Muscle of leg (tissue), 3 donors: ENCODE measurements at regions not wholly inside any gene's neighbourhood (a gene's known extent, or its start where the extent isn't known, plus 50 kb on each side); places are given as distances from the start of the nearest gene placed in this dataset.
A peak's percentile ranks its signal among the peaks of the same experiment; 100 is the strongest.

ENCODE experiments used
- DNase-seq: peaks from one replicate; pipeline ENCODE4 v3.0.0; 2013
- H3K27ac ChIP-seq: one replicate; pipeline ENCODE4 v1.5.1; 2013; ENCODE audit warnings: mild to moderate bottlenecking, low read length, control low read depth
- H3K27me3 ChIP-seq: one replicate; pipeline ENCODE4 v1.6.1; 2013; ENCODE audit warnings: low read length; ENCODE audit not compliant: control insufficient read depth, insufficient read depth
- H3K36me3 ChIP-seq: one replicate; pipeline ENCODE4 v1.6.1; 2013; ENCODE audit warnings: low read length; ENCODE audit not compliant: control insufficient read depth, insufficient read depth
- H3K4me1 ChIP-seq: one replicate; pipeline ENCODE4 v1.6.1; 2013; ENCODE audit warnings: low read length; ENCODE audit not compliant: control insufficient read depth, insufficient read depth
- H3K4me3 ChIP-seq: one replicate; pipeline ENCODE4 v1.5.1; 2013; ENCODE audit warnings: low read length, control low read depth
- H3K9me3 ChIP-seq: replicated peaks from 2 replicates; pipeline ENCODE4 v1.6.1; 2013; ENCODE audit warnings: low read depth, low read length; ENCODE audit not compliant: control insufficient read depth
- WGBS: methylation state at CpG from one replicate; pipeline ENCODE4 v1.1.5; 2013; ENCODE audit warnings: missing lambda C conversion rate; ENCODE audit not compliant: insufficient coverage; 5-methylcytosine and 5-hydroxymethylcytosine counted together

DNA sequence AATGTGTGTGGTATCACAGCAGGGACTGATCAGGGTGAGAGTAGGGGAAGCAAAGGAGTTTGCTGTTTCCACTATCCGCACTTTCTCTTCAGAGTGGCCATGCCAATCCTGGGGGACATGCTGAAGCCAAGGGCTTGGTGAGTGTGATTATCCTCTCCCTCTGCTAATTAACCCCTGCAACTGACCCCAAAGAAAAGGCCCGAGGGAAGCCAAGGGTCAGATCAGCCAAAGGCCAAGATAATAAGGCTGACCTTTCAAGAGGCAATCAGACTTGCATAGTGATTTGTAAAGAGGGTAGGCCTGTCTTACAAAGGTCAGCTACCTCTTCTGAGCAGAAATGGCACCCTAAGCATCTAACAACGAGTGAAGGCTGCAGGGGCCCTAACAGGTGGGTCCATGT is 420.5 kb upstream of the CPEB2 start:
- Histone ChIP-seq H3K9me3 (no peaks in the 10 kb centered on the region), H3K4me3 (no peak overlapping the region), H3K27me3 (no peaks in the 10 kb centered on the region), H3K4me1 (no peaks in the 10 kb centered on the region), H3K36me3 (no peaks in the 10 kb centered on the region), H3K27ac (no peak overlapping the region)
- no peak for DNase-seq
- 10% methylated on average over 2 of the region's 3 CpGs for WGBS

DNA sequence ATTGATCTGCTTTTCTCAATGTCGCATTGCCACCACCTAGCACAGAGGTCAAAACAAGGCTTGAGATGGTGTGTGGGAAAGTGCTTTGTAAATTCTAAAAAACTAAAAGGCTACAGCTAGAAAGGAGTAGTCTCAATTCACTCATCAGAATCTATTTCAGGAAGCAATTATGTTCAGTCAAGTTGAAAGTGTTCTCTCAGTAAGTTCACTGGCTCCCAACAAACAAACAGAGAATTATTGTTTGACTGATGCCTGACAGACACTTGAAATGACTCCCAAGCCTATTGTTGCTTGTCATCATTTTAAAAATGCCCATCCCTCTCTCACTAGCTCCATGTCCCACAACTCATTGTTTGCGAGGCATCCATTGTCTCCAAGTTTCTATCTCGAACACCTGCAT is 419.6 kb upstream of the CPEB2 start:
- 100% methylated on average over 1 of the region's 3 CpGs for WGBS
- Histone ChIP-seq H3K36me3 (no peaks in the 10 kb centered on the region), H3K27me3 (no peaks in the 10 kb centered on the region)

DNA sequence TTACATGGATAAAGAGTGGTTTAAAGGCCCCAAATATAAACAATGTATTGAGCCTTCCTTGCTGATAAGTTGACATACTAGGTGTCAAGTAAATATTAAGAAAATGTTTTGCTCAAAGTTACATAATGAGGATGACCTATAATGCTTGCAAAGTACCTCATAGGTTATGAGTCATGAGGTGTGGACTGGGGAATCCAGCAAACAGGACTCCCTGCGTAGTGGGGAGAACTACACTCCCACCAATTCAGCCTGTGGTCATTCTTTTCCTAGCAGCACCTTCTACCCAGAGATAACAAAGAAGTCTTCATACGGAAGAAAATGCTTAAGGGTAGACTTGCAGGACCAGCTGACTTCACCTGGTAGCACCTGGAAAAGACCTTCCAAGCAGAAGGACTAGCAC is 418.9 kb upstream of the CPEB2 start:
- Histone ChIP-seq H3K9me3 (no peaks in the 10 kb centered on the region), H3K27me3 (no peaks in the 10 kb centered on the region), H3K36me3 (no peaks in the 10 kb centered on the region), H3K27ac (no peak overlapping the region), H3K4me1 (no peaks in the 10 kb centered on the region), H3K4me3 (no peak overlapping the region)
- DNase-seq, result no peak
- 91% methylated on average over 1 of the region's 2 CpGs for WGBS

More for the DNA sequence above, 419.6 kb upstream of the CPEB2 start:
- Histone ChIP-seq H3K4me1 (no peaks in the 10 kb centered on the region), H3K27ac (no peak overlapping the region), H3K4me3 (no peak overlapping the region), H3K9me3 (no peaks in the 10 kb centered on the region)
- no peak for DNase-seq

DNA sequence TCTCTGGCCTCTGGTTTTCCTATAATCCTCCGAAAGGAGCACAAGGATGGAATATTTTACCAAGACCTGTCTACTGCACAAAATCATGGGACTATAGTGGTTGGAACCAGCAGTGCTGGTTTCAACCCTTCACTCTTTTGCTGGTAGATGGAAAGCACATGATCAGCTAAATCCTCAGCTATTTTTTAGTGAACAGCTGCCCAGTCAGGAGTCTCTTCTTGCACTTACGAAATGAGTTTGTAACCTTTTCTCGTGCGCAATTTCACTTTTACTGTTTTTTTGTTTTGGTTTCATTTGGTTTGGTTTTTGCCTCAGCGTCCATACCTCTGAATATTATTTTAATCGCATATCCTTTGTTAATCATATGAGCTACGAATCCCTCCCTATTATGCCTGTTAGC is 418.5 kb upstream of the CPEB2 start:
- Histone ChIP-seq H3K27me3 (no peaks in the 10 kb centered on the region), H3K4me3 (no peak overlapping the region), H3K36me3 (no peaks in the 10 kb centered on the region), H3K4me1 (no peaks in the 10 kb centered on the region), H3K9me3 (no peaks in the 10 kb centered on the region), H3K27ac (no peak overlapping the region)
- DNase-seq, result no peak
- 83% methylated on average over 3 of the region's 7 CpGs for WGBS

DNA sequence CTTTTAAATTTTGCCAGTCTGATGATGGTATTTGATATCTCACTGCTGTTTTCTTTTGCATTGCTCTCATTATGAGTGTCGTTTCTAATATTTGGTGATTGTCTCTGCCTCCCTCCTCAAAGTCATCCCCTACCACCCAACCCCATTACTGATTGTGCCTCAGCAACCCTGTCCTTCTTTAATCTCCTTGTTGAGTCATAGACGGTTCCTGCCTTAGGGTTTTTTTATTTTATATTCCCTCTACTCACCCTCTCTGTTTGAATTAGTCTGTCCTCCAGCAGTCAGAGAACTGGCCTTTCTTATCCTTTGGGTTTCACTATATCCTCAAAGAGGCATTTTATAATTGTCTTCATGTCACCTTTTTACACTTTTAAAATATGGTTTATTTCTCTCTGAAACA is 409.3 kb upstream of the CPEB2 start:
- no peak overlapping the region for H3K27ac ChIP-seq
- no peak for DNase-seq
- no peaks in the 10 kb centered on the region for H3K9me3 ChIP-seq
- no peaks in the 10 kb centered on the region for H3K27me3 ChIP-seq
- no peaks in the 10 kb centered on the region for H3K36me3 ChIP-seq
- no peak overlapping the region for H3K4me3 ChIP-seq
- WGBS, result 80% methylated on average over 1 of the region's 2 CpGs
- no peaks in the 10 kb centered on the region for H3K4me1 ChIP-seq

DNA sequence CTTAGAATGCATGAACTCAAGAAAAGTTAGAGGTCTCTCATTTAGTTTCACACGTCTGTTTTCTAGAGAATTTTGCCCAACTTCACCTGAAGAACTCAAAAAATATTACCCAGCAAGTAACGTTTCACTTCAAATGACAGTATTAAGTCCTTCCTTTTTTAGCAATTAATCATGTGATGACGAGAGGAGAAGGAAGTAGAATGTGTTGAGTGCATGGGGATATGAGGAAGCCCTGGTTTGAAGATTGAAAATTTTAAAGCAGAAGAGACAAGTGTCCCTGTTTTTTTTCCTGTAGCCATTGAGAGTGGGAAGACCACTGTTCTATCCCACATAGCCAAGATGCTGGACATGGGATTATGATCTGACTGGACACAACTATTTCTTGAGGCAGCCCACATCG is 406.3 kb upstream of the CPEB2 start:
- Histone ChIP-seq H3K4me1 (no peaks in the 10 kb centered on the region), H3K9me3 (no peaks in the 10 kb centered on the region), H3K27ac (no peak overlapping the region), H3K27me3 (no peaks in the 10 kb centered on the region), H3K36me3 (no peaks in the 10 kb centered on the region), H3K4me3 (no peak overlapping the region)
- peak; percentile 26 for DNase-seq
- WGBS, result no CpG with 5 or more reads among the region's 4 CpGs

DNA sequence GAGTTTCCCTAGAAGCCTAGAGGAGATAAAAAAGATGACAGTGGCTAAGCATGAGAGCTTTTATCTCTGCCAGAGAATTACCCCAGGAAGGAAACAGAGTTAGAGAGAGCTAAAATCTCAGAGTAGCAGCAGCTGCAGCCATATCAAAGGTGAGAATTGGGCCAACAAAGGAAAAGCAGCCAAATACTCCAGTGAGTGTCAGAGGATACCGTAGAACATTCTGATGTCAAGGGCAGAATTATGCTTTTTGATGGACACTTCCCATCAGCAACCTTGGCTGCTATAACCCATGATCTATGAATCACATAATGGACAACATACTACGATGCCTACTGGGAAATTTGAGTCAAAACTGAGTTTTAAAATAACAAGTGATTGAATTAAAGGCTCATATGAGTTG is 405.8 kb upstream of the CPEB2 start:
- no peaks in the 10 kb centered on the region for H3K9me3 ChIP-seq
- WGBS, result no CpG with 5 or more reads among the region's 2 CpGs

DNA sequence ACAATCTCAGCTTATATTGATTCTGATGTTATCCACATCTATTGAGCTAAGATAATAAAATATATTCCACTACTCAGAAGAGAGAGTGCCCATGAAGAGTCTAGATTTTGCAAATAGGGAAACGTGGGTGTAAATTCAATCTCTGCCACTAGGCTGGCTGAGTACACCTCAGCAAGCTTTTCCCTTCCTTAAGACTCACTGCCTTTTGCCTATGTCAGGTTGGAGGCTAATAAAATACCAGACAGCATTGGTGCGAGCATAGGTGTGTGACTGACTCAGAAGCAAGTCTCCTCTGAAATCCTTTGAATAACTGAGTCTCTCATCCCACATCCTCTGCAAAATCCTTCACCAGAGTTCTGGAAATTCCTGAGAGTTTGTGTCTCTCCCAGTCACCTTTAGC is 405.4 kb upstream of the CPEB2 start:
- H3K36me3 ChIP-seq, result no peaks in the 10 kb centered on the region
- DNase-seq, result no peak
- no peaks in the 10 kb centered on the region for H3K27me3 ChIP-seq
- 83% methylated on average over 1 of the region's 2 CpGs for WGBS
- no peak overlapping the region for H3K27ac ChIP-seq
- no peaks in the 10 kb centered on the region for H3K4me1 ChIP-seq
- H3K4me3 ChIP-seq, result no peak overlapping the region
- H3K9me3 ChIP-seq, result no peaks in the 10 kb centered on the region

More for the DNA sequence above, 405.8 kb upstream of the CPEB2 start:
- H3K36me3 ChIP-seq, result no peaks in the 10 kb centered on the region
- H3K27ac ChIP-seq, result no peak overlapping the region
- no peak overlapping the region for H3K4me3 ChIP-seq
- H3K4me1 ChIP-seq, result no peaks in the 10 kb centered on the region
- DNase-seq, result no peak
- H3K27me3 ChIP-seq, result no peaks in the 10 kb centered on the region

DNA sequence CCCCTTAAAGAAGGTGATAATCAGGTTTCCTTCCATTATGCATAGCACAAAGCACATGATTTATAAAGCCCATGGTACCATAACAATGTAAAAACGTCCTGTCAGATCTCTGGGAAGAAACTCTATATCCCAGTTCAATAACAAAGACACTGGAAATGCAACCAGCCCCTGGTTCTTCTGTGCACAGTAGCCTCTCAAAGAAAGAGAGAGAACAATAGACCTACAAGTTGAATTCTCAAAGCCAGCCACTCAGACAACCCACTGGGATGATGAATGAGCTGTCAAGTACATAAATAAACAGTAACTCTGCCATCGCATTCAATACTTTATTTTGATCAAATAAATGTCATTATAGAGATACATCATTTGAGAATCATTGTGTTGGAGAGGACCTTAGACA is 400.1 kb upstream of the CPEB2 start:
- H3K4me3 ChIP-seq, result no peak overlapping the region
- DNase-seq, result no peak
- no CpG with 5 or more reads among the region's 2 CpGs for WGBS
- H3K9me3 ChIP-seq, result no peaks in the 10 kb centered on the region
- no peaks in the 10 kb centered on the region for H3K4me1 ChIP-seq
- H3K27ac ChIP-seq, result no peak overlapping the region
- no peaks in the 10 kb centered on the region for H3K27me3 ChIP-seq
- H3K36me3 ChIP-seq, result no peaks in the 10 kb centered on the region

DNA sequence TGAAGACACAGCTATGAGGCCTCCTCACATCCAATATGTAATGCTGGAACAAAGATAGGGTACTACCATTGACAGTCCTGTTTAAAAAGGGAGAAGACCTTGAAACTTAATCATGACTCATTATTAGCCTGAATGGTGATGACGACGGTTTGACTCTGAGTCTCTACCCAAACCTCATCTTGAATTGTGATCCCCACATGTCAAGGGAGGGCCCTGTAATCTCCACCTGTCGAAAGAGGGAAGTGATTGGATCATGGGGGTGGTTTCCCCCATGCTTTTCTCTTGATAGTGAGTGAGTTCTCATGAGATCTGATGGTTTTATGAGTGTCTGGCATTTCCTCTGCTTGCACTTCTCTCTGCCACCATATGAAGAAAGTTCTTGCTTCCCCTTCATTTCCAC is 395.3 kb upstream of the CPEB2 start:
- no peaks in the 10 kb centered on the region for H3K36me3 ChIP-seq
- H3K4me1 ChIP-seq, result no peaks in the 10 kb centered on the region
- H3K4me3 ChIP-seq, result no peak overlapping the region
- H3K27me3 ChIP-seq, result no peaks in the 10 kb centered on the region
- no CpG with 5 or more reads among the region's 3 CpGs for WGBS
- DNase-seq, result no peak
- H3K9me3 ChIP-seq, result peaks cover 3% of the 10 kb centered on the region
- no peak overlapping the region for H3K27ac ChIP-seq

DNA sequence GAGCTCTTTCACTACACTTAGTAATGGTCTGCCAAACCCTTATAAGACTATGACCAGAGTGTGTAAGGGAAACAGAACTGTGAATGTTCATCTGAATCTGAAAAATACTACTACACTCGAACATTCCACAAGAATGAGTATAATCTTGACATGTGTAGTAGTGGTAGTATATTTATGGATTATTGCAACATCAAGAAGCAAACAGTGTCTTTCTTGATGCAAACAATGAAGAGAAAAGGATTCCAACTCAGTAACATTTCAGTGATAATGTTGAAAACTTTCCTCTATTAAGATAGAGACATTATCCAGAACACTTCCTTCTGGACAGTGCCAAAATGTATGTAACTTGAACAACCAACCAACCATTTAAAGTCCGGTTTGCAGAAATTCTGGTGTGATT is 394.7 kb upstream of the CPEB2 start:
- Histone ChIP-seq H3K4me1 (no peaks in the 10 kb centered on the region), H3K36me3 (no peaks in the 10 kb centered on the region), H3K9me3 (peaks cover 3% of the 10 kb centered on the region), H3K27ac (no peak overlapping the region), H3K4me3 (no peak overlapping the region), H3K27me3 (no peaks in the 10 kb centered on the region)
- no peak for DNase-seq
- no CpG with 5 or more reads among the region's 2 CpGs for WGBS
